SU-DHL-6 (cell line): ENCODE measurements at regions not wholly inside any gene's neighbourhood (a gene's known extent, or its start where the extent isn't known, plus 50 kb on each side); places are given as distances from the start of the nearest gene placed in this dataset.

Experiments used
- H2AFZ ChIP-seq: fragments of 200-600 bp; sonication (generic); 2 replicates; pipeline ENCODE4 v1.6.1; 2014; ENCODE audit warnings: low read depth, mild to moderate bottlenecking, moderate library complexity, mixed read lengths, antibody characterized with exemption, low read length; ENCODE audit not compliant: severe bottlenecking
- H3F3A ChIP-seq: fragments of 200-600 bp; shearing (Covaris generic); 2 replicates; pipeline ENCODE4 v1.6.0; 2016; ENCODE audit warnings: antibody characterized with exemption, mild to moderate bottlenecking; ENCODE audit not compliant: insufficient read depth
- H3K27ac ChIP-seq: fragments of 200-600 bp; sonication (generic); 2 replicates; pipeline ENCODE4 v1.5.1; 2016; ENCODE audit warnings: low read depth, mild to moderate bottlenecking, low read length, moderate library complexity, mixed read lengths
- H3K27me3 ChIP-seq: fragments of 200-600 bp; sonication (generic), shearing (Covaris generic); 2 replicates; pipeline ENCODE4 v1.6.0; 2014; ENCODE audit warnings: mild to moderate bottlenecking, low read length
- H3K36me3 ChIP-seq: fragments of 200-600 bp; sonication (generic); 2 replicates; pipeline ENCODE4 v1.6.1; 2014; ENCODE audit warnings: mild to moderate bottlenecking, low read length, mixed read lengths
- H3K4me2 ChIP-seq: fragments of 300-600, 200-600 bp; shearing (Covaris generic), sonication (generic); 2 replicates; pipeline ENCODE4 v1.6.0; 2014; ENCODE audit warnings: low read length, low read depth, mild to moderate bottlenecking; ENCODE audit not compliant: poor library complexity, severe bottlenecking
- H3K4me3 ChIP-seq: fragments of 200-600 bp; sonication (generic); 2 replicates; pipeline ENCODE4 v1.5.1; 2014; ENCODE audit warnings: antibody characterized with exemption, low read length, mild to moderate bottlenecking, mixed read lengths; ENCODE audit not compliant: insufficient read depth, poor library complexity, severe bottlenecking
- H3K79me2 ChIP-seq: fragments of 200-600 bp; sonication (generic); 2 replicates; pipeline ENCODE4 v1.6.1; 2014; ENCODE audit warnings: mild to moderate bottlenecking, low read length, moderate library complexity; ENCODE audit not compliant: insufficient read depth
- H3K9ac ChIP-seq: fragments of 200-600 bp; sonication (generic); 2 replicates; pipeline ENCODE4 v1.7.0; 2014; ENCODE audit warnings: mild to moderate bottlenecking, low read length
- H3K9me2 ChIP-seq: fragments of 200-600 bp; sonication (generic); replicated peaks from 2 replicates; pipeline ENCODE4 v1.6.1; 2014; ENCODE audit warnings: low read length; ENCODE audit not compliant: insufficient read depth
- H3K9me3 ChIP-seq: fragments of 200-600 bp; sonication (generic); 2 replicates; pipeline ENCODE4 v1.6.1; 2014; ENCODE audit warnings: low read length, mixed read lengths; ENCODE audit not compliant: insufficient read depth
- H4K20me1 ChIP-seq: fragments of 200-600 bp; sonication (generic); 2 replicates; pipeline ENCODE4 v1.6.1; 2014; ENCODE audit warnings: low read depth, mild to moderate bottlenecking, antibody characterized with exemption, low read length, moderate library complexity, mixed read lengths
- EZH2phosphoT487 ChIP-seq: fragments of 200-600 bp; sonication (generic), shearing (Covaris generic); conservative IDR thresholded peaks from 2 replicates; pipeline ENCODE4 v1.6.1; 2018; ENCODE audit warnings: mild to moderate bottlenecking, antibody characterized with exemption, low read length, moderate library complexity, mixed read lengths
- TF ChIP-seq, protein P1 (sequence below): fragments of 200-600 bp; sonication (generic); IDR thresholded peaks from one replicate; pipeline ENCODE4 v1.5.1; 2017; ENCODE audit warnings: antibody characterized with exemption, mild to moderate bottlenecking, low read length, moderate library complexity; ENCODE audit not compliant: insufficient read depth, poor library complexity, severe bottlenecking

DNA sequence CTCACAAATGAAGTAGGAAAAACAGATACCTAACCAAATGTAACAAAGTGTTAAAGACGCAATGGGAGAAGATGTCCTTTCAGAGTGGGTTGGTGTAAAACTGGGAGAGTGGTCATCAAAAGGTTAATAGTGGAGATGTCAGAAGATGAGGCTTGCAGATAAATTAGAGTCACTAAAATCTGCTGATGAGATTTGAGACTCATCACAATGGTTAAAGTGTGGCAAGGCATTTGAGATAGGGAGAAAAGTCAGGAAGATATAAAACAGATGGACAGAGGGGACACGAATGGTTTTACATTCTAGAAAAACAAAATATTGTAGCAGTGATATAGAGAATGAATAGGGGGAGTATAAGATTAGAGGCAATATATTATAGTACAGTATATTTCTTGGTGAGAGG, 406.0 kb upstream of the SEMA6A start:
- Histone ChIP-seq H3K9me2 (no peaks in the 10 kb centered on the region), H3K4me3 (no peak overlapping the region)
- TF ChIP-seq, protein P1, sequence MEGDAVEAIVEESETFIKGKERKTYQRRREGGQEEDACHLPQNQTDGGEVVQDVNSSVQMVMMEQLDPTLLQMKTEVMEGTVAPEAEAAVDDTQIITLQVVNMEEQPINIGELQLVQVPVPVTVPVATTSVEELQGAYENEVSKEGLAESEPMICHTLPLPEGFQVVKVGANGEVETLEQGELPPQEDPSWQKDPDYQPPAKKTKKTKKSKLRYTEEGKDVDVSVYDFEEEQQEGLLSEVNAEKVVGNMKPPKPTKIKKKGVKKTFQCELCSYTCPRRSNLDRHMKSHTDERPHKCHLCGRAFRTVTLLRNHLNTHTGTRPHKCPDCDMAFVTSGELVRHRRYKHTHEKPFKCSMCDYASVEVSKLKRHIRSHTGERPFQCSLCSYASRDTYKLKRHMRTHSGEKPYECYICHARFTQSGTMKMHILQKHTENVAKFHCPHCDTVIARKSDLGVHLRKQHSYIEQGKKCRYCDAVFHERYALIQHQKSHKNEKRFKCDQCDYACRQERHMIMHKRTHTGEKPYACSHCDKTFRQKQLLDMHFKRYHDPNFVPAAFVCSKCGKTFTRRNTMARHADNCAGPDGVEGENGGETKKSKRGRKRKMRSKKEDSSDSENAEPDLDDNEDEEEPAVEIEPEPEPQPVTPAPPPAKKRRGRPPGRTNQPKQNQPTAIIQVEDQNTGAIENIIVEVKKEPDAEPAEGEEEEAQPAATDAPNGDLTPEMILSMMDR, result no peak
- TF ChIP-seq EZH2phosphoT487, result no peak

DNA sequence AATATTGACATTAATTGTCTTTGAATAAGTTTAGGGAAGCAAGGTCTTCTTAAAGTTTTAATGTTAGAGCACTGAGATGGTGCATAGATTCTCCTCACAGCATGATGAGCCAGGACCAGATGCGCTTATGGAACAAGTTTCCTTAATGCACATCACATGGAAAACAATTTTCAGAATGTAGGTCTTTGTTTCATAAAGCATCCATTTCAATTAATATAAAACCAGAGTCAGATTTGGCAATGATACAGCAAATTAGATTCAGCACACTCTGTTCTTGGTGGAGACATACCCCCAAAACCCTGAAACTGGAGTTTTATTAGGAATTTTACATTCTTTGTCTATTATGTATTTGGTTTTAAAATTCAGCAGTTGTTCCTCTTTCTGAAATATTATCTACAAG, 402.1 kb upstream of the SEMA6A start:
- TF ChIP-seq, protein P1, result no peak
- no peak for TF ChIP-seq EZH2phosphoT487
- Histone ChIP-seq H3K4me2 (no peak overlapping the region), H3K9me3 (no peaks in the 10 kb centered on the region), H3K27ac (no peak overlapping the region), H3K36me3 (no peaks in the 10 kb centered on the region), H3F3A (no peaks in the 10 kb centered on the region), H3K9ac (no peak overlapping the region), H3K4me3 (no peak overlapping the region), H3K27me3 (no peaks in the 10 kb centered on the region), H3K79me2 (no peaks in the 10 kb centered on the region), H4K20me1 (no peaks in the 10 kb centered on the region), H3K9me2 (no peaks in the 10 kb centered on the region), H2AFZ (no peak overlapping the region)

More for the DNA sequence above, 406.0 kb upstream of the SEMA6A start:
- H3K27ac ChIP-seq, result no peak overlapping the region
- H3K9me3 ChIP-seq, result no peaks in the 10 kb centered on the region
- no peak overlapping the region for H3K4me2 ChIP-seq
- H3F3A ChIP-seq, result no peaks in the 10 kb centered on the region
- no peaks in the 10 kb centered on the region for H3K79me2 ChIP-seq
- no peak overlapping the region for H2AFZ ChIP-seq
- H3K9ac ChIP-seq, result no peak overlapping the region
- H3K36me3 ChIP-seq, result no peaks in the 10 kb centered on the region
- H3K27me3 ChIP-seq, result no peaks in the 10 kb centered on the region
- H4K20me1 ChIP-seq, result no peaks in the 10 kb centered on the region

DNA sequence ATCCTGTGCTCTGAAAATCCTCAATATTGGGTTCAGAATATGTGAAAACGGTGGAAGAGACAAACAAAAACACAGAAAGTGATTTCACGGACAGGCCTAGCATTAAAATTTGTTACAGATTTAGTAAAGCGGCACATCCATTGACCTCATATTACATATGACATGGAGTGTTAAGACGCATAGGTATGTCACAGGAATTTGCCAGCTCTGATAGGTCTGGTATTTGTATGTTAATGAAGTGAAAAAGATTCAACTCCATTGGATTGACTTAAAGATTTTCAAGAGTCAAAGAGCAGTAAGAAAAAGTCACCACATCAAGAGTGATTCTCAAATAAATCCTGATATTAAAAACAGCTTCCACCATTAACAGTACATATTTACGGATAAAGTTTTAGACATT, 396.5 kb upstream of the SEMA6A start:
- Histone ChIP-seq H3K4me2 (no peak overlapping the region), H3K79me2 (no peaks in the 10 kb centered on the region), H4K20me1 (no peaks in the 10 kb centered on the region), H3K9me3 (no peaks in the 10 kb centered on the region), H3K36me3 (no peaks in the 10 kb centered on the region), H3K27ac (no peak overlapping the region), H3F3A (no peaks in the 10 kb centered on the region), H3K9me2 (no peaks in the 10 kb centered on the region), H2AFZ (no peak overlapping the region), H3K27me3 (no peaks in the 10 kb centered on the region), H3K9ac (no peak overlapping the region), H3K4me3 (no peak overlapping the region)
- TF ChIP-seq, protein P1, result no peak
- no peak for TF ChIP-seq EZH2phosphoT487
